ENCODE measurements at regions not wholly inside any gene's neighbourhood (a gene's known extent, or its start where the extent isn't known, plus 50 kb on each side); places are given as distances from the start of the nearest gene placed in this dataset.
"Not testable (repeated sequence)": the region's sequence is repeated elsewhere in the genome, so short reads cannot be mapped to it uniquely, and the experiment has no call there.

DNA sequence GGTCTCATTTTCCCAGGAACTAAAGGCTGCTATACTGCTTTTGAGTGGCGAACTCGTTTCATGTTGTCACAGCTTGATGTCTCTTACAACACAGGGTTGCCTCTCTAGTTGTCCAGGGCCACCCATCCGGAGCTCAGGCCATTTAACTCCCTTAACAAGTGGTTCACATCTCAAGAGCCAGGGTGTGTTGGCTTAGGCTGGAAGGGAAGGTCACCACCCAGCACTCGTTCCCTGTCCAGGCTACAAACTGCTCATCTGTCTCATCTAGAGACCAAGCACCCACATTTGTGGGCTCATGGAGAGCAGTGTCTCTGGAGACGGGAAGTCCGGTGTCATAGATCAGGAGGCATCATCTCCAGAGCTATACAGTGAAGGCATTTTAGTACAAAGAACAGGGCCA lies 106.8 kb upstream of the EXOC2 start:
- DNase-seq (ENCODE audit: low read depth in 4 of 4, low spot score in 3 of 4): no peak

DNA sequence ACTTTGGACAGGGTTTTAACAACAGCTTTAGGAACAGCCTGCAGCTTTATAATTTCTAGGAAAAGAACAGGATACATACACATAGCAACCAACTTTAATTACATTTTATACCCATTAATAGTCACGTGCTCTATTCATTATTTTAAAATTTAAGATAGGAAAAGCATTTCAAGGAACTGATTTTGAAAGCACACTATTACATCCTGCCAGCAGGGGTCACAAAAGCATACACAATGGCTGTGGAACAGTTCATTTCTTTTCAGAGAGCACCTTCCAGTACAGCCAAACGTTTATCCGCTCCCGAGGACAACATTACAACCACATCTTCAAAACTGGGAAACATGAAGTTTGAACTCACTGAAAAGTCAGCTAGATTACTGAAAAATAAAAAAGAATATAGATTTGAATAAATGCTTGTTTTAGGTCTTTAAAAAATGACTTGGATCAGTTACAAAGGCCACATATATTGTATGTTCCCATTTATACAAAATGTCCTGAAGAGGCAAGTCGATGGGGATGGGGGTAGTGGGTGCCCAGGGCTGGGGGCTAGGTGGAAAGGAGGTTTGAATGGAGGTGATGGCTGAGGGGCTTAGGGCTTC lies 104.6 kb upstream of the EXOC2 start:
- DNase-seq (ENCODE audit: low read depth in 4 of 4, low spot score in 3 of 4): peak in 1 of 4 donors; percentile 36

DNA sequence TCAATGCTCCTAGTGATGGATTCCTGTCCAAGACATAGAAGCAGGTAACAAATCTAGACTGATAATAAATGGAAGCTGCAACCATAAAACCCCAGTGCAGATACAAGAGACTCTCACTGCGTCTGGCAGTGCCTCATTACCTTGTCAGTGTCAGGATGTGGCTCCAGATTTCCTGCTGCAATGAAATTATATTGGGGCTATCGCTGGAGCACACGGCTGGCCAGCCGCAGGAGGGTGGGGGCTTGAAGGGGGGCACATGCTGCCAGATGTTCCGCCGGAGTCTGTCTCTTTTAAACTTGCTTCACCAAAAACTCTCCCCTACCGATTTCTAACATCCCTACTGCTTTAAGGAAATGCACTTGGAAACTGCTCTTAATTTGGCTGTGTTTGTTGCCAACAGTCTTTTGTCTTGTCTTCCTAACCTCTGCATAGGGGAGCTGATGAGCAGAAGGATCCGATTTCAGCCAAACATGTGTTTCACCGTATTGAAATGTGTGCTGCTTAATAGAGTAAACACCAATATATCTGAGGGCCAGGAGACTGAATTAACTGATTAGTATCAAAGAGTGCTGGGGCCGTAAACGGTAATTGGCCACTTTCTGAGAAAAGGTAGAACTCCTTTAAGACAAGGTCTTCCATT lies 102.2 kb upstream of the EXOC2 start:
- no peak for DNase-seq (ENCODE audit: low read depth in 4 of 4, low spot score in 3 of 4)

DNA sequence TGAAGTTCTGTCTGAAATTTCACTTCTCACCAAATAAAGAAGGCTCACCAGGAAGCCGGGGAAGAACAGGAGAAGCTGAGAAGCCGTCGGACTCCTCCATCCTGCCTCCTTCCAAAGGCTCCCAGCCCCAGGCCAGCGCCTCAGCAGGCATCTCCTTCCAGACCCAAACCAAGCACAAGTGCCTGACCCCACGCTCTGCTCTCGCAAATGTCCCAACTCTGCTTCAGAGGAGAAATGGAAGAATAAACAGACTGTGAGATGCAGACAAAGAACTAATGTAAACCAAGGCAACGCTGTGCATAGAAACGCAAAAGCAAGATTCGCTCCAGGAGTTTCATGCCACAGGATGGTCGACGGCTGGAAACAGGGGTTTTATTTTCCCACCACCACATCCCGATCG lies 100.3 kb upstream of the EXOC2 start:
- DNase-seq (ENCODE audit: low read depth in 4 of 4, low spot score in 3 of 4): no peak

DNA sequence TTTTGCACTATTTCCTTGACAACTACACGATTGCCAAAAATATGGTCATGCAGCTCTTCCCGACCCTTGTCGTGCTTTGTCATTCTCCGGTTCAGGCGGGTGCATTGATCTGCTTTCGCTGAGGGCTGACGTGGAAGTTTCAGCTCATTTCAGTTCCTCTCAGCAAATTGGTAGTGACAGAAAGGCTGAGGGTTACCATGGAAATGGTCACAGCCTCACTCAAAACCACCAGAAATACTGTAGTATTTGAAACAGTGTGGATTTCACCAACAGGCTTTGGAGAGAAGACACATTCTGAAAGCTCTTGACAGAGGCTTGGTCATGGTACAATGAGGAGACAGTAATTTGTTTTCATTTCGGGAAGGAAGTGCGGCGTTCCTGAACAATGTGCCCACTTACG lies 99.7 kb upstream of the EXOC2 start:
- DNase-seq (ENCODE audit: low read depth in 4 of 4, low spot score in 3 of 4): no peak

DNA sequence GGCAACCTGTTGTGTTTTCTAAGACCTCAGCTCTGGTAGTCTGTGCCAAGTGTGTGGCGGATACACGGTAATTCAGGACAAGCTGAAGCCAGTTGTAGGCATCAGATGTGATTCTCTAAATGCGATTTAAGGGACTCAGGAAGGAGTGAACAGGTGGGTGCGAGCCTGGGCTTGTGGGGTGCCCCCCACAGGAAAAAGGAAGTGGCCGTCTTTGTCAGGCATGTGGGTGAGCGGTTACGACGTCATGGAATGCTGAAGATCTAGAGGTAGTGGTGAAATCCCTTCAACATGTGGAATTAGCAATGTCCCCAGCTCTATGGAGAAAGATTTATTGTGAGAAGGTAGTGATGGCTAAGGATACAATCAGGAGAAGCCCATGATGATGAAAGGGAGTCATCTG lies 95.1 kb upstream of the EXOC2 start:
- DNase-seq (ENCODE audit: low read depth in 4 of 4, low spot score in 3 of 4): no peak

DNA sequence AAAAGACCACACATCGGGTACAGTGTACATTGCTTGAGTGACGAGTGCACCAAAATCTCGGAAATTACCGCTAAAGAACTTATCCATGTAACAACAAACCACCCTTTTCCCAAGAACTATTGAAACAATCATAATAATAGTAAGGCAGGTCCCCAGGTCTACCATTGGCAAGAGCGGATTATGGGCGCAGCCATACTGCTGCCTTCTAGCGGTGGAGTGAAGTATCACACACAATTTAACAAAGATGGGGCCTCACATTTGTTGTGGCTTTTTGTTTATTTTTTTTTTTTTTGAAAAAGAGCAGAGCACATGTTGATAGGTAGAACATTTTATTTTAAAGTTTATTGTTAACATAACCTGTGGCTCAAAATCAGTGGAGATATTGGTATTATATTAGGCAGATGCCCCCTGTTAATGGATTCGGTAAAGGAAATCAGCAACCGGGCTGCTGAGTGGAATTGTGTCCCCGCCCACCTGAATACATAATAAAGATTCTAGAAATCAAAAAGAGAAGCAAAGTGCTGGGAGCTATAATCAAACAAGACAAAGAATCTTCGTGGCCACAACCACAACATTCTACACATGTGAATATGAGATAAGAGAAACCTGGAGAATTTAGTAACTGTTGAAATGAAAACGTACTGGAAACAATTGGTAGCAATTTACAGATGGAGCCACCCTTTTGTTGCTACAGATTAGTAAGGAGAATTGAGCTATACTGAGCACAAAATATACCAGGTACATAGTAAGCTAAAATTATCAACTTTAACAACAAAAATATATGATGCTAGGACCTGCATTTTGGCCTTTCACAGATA lies 94.2 kb upstream of the EXOC2 start:
- no peak for DNase-seq (ENCODE audit: low read depth in 4 of 4, low spot score in 3 of 4)

DNA sequence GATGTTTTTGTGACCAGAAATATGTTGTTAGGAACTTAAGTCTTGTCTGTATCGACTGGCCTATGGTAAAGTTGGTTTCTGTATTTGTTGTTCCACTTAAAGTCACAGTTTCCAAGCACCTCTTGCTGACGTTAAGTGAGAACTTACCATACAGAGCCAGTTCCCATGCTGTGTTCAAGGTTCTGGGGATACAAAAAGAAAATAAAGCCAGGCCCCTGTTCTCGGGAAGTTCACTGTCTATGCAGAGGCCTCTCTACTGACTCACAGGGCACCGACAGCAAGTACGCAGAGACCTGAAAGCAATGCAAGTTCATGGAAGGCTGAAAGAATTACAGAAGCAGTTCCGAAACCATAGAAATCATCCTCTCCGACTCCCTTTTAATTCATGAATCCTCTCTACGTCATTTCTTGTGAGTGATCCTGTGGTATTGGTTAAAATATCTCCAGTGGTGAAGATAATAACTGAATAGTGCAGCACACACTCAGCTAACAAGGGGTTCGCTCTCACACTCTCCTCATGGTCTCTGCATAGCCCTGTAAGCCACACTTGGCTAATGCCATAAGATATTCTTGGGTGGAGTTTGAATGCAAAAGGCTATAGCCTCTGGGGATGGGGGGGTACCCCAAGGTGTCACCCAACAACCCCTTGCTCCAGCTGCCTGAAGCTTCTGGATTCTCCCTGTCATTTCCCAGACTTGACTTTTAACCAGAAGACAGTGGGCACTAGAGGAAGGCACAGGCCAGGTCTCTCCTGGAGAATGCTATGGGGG lies 91.2 kb upstream of the EXOC2 start:
- no peak for DNase-seq (ENCODE audit: low read depth in 4 of 4, low spot score in 3 of 4)

DNA sequence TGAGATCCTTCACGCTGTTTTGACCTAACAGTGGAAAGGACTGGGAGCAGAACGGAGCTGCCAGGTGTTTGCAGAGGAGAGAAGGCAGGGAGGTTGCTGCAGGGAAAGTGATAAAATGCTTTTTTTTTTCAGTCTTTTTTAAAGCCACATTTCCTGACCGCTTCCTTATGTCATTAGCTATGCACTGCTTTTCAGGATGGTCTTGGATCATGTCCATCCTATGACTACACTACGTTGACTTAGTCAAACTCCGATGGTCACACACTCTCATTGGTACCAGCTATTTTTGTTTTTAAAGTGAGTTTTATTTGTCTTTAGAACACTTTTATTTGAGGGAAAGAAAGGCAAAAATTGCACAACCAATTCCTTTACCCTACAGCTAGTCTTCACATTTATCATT lies 89.2 kb upstream of the EXOC2 start:
- DNase-seq (ENCODE audit: low read depth in 4 of 4, low spot score in 3 of 4): no peak

DNA sequence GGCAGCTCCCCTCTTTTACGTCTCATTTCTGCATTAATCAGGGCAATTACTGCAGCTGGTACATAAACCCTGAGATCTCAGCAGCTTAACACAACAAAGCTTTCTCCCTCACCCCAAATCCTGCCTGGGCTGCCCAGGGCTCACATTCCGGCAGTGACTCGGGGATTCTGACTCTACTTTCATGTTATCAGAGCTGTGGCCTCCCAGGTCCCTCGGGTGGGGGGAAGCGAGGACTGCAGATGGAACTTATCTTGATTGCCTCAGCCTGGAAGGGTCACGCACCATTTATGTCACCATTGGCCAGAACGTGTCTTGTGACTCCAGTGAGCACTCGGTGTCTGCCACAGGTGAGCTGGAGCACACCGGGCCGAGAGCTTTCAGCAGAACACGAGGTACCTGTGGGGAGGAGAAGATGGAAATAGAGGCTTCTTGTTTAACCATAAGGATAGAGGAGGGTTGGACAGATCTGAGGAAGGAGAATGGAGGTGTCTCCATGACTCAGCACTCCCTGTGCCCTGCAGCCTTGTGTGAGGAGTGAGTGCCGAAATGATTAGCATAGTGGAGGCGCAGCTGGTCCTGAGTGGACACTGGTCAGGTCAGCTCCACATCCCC lies 88.5 kb upstream of the EXOC2 start:
- no peak for DNase-seq (ENCODE audit: low read depth in 4 of 4, low spot score in 3 of 4)

DNA sequence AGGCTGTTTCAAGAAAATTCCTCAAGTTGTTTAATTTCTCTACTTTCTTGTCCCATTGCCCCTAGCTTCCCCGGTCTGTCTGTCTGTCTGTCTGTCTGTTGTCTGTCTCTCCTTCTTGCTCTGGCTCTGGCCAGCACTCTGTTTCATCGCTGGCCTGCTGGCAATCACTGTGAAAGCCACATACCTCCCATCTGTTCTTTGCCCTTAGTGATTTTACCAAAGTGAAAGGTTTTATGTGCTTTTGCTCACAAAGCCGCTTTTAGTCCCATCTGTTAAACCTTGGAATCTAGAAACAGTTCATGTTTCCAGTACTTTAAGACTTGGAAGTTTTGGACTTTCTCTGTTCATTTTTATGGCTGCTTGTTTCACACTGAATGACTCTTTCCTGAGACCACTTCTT lies 87.8 kb upstream of the EXOC2 start:
- no peak for DNase-seq (ENCODE audit: low read depth in 4 of 4, low spot score in 3 of 4)

DNA sequence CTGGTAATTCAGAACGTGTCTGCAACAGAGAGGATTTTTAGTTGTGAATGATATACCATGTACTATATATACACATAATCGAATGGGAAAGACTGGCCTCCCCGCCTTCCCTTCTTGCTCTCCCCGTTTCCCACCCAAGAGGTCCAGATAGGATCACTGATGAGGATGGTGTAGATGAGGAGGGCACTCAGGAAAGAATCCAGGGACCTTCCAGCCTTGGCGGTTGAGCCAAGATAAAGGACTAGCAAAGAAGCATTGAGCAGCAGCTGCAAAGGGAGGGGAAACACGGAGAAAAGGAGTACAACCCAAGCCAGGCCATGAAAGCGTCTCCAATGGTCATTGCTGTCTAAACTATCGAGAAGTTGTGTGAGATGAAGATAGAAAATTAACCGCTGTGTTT lies 84.0 kb upstream of the EXOC2 start:
- DNase-seq (ENCODE audit: low read depth in 4 of 4, low spot score in 3 of 4): no peak

DNA sequence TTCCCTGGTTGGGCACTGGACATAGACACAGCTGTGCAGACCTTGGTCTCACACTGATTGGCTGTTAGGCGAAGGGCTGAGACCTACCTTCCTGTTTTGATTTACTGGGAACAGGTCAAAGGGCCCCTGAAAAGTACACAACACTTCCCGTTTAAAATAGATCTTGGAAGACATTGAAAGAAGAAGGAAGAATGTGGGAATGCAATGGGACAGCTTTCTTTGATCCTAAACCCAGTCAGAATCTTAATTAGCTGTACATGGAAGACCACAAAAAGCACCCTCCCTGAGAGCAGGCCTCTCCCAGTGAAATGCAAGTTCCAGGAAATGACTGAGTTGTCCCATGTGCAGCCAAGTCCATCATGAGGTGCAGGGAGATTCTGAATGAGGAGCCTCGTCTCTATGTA lies 83.6 kb upstream of the EXOC2 start:
- no peak for DNase-seq (ENCODE audit: low read depth in 4 of 4, low spot score in 3 of 4)

DNA sequence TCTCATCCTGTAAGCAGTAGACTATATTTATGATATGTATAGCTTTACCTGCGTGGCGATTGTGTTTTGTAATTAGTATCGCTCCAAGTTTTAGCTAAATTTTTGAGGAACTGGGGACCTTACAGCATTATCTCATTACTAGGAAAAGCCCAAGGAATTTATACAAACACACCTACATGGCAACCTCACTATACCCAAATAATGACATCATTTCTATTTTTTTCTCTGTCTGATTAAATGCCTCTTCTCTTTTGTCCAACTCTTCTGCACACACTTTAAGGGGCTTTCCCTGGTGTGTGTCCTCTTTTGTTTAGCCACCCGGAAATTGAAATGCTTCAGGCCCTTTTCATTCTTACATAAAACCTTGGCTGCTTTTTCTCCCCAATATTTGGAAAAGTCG lies 82.9 kb upstream of the EXOC2 start:
- DNase-seq (ENCODE audit: low read depth in 4 of 4, low spot score in 3 of 4): no peak

DNA sequence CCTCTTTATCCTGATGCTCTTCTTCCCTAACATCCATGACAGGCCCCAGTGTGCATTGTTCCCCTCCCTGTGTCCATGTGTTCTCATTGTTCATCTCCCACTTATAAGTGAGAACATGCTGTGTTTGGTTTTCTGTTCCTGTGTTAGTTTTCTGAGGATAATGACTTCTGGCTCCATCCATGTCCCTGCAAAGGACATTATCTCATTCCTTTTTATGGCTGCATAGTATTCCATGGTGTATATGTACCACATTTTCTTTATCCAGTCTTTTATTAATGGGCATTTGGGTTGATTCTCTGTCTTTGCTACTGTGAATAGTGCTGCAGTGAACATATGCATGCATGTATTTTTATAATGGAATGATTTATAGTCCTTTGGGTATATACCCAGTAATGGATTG lies 78.7 kb upstream of the EXOC2 start:
- DNase-seq (ENCODE audit: low read depth in 4 of 4, low spot score in 3 of 4): not testable (repeated sequence)

DNA sequence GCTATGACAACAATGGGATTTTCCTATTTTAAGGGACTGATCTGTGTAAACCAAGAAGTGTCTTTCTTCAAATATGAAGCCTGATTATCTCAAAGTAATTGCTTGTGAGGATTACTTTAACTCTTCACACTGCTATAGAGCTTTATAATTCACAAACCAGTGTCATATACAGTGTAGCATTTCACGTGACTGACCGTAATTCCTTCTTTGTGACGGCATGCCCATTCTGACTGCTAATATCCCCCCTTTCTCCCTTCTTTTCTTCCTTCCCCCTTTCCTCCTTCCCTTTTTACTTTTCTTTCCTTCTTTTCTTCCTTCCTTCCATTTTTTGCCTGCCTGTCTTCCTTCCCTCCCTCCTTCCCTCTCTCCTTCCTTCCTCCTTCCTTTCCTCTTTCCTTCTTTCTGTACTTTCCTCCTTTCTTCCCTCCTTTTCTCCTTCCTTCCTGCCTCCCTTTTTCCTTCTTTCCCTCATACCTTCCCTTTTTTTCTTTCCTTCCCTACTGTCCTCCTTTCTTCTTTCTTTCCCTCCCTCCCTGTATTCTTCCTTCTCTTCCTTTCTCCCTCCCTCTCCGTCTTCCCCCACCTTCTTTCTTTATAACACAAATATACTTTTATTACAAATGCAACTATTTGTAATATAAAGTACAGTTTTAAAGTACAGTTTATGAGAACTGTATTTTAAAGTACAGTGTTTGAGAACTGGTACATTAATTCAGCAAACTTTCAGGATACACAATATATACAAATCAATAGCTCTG lies 75.0 kb upstream of the EXOC2 start:
- DNase-seq (ENCODE audit: low read depth in 4 of 4, low spot score in 3 of 4): no peak

DNA sequence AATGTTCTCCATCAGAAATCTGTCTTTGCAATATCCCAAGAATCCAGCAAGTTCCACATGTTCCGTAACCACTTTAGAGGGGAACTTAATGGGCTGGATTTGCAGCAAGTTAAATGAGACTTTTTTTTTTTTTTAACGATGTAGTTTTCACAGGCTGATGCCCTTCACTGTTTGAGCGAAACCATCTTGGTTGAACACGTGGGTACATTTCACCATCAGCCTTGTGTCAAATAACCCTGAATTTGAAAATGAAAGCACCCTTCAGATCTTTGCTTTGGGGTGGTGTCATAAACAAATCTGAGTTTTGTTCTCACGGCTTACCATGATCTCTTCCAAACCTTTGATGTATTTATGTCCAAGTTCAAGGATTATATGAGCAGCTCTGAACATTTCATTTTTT lies 73.7 kb upstream of the EXOC2 start:
- DNase-seq (ENCODE audit: low read depth in 4 of 4, low spot score in 3 of 4): no peak

DNA sequence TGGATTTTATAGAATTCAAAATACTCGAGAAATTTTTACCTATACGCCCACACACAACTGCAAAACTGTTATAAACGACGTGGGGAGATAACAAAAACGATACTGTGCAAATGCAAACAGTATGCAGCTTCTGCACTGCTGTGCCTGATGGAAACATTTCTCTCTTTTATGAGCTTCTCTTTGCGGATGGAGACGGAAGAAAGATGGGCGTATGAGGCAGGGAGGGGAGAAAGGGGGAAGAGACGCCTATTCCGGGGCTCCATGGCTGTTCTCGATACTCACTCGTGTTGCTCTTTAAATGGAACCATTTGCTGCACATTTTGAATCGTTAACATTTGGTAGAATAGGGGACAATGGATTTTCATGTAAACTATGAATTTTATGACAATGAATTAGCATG lies 69.1 kb upstream of the EXOC2 start:
- DNase-seq (ENCODE audit: low read depth in 4 of 4, low spot score in 3 of 4): no peak

DNA sequence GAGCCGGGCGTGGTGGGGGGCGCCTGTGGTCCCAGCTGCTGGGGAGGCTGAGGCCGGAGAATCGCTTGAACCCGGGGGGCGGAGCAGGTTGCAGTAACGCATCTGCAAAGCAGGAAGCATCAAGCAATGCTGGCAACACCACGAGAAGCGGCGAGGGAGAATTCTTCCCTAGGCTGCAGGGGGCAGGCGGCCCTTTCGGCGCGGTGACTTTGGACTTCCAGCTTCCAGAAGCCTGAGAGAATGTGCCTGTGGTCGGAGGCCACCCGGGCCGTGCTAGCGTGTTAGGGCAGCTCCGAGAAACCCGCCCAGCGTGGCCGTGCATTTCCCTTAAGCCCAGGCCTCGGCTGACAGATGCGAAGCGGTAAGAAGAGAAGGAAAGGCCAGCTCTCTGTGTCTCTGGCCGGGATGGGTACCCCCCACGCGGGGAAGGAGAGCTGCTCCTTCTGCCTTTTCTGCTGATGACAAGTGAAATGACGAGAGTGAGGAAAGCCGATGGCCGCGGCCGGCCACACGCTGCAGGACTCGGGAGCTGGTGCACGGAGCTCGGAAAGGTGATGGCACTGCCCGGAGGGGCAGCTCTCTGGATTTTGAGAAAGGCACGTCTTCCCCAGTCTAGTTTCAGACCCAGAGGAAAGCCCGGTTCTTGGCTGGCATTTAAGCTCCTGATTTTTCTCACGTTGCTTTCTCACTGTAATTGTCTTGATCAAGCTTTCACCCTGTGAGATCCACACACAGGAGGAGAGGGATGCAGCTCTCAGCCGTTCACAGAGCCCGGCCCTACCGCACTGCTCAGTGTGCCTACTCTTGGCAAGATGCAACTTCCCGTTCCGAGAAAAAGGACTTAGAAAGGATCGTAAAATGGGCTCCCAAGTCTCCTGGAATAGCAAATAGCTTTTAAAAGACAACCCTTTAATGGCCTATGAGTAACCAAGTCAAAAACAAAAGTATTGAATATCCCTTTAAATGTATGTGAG lies 68.3 kb upstream of the EXOC2 start:
- DNase-seq (ENCODE audit: low read depth in 4 of 4, low spot score in 3 of 4): no peak

All from left renal pelvis (tissue), 4 donors.